CD8-positive, alpha-beta memory T cell (primary cell): ENCODE measurements at regions not wholly inside any gene's neighbourhood (a gene's known extent, or its start where the extent isn't known, plus 50 kb on each side); places are given as distances from the start of the nearest gene placed in this dataset.
"Not testable (repeated sequence)": the region's sequence is repeated elsewhere in the genome, so short reads cannot be mapped to it uniquely, and the experiment has no call there.

Experiments
- CTCF ChIA-PET: fragments of 350-600 bp; sonication (Branson Sonifier 250); formaldehyde crosslinking; loops from one replicate; lab custom pipeline; 2021; ENCODE audit warnings: antibody characterized with exemption; lab: Charles Lee
- POLR2A ChIA-PET: fragments of 350-600 bp; sonication (Branson Sonifier 250); formaldehyde crosslinking; loops from one replicate; lab custom pipeline; 2021; ENCODE audit warnings: antibody characterized with exemption; lab: Charles Lee
- DNase-seq, 5 donors: peaks; one replicate each; pipeline versions ENCODE4 v3.0.0 to v3.0.0-alpha.2; 2020 to 2022; ENCODE audit warnings: mixed read lengths in 1 of 5
- H3K27ac ChIP-seq: one replicate; pipeline ENCODE4 v1.7.0; 2013; ENCODE audit warnings: low read depth, mild to moderate bottlenecking, low read length, moderate library complexity
- H3K27me3 ChIP-seq: 2 replicates; pipeline ENCODE4 v1.7.0; 2013; ENCODE audit warnings: low read length, mild to moderate bottlenecking; ENCODE audit not compliant: insufficient read depth, poor library complexity, severe bottlenecking
- H3K36me3 ChIP-seq: 2 replicates; pipeline ENCODE4 v1.7.0; 2013; ENCODE audit warnings: mild to moderate bottlenecking, low read length, moderate library complexity; ENCODE audit not compliant: insufficient read depth
- H3K4me1 ChIP-seq: 2 replicates; pipeline ENCODE4 v1.7.0; 2013; ENCODE audit warnings: mild to moderate bottlenecking, low read length, moderate library complexity; ENCODE audit not compliant: insufficient read depth
- H3K4me3 ChIP-seq: 2 replicates; pipeline ENCODE4 v1.7.0; 2013; ENCODE audit warnings: mild to moderate bottlenecking, low read length
- H3K9me3 ChIP-seq: 2 replicates; pipeline ENCODE4 v1.7.0; 2013; ENCODE audit warnings: mild to moderate bottlenecking, low read length
- H3K27ac Mint-ChIP-seq, 8 donors: one replicate each; pipeline ENCODE4 v1.8.0; 2020 to 2021; ENCODE audit warnings: mixed read lengths in 8 of 8, mild to moderate bottlenecking in 6 of 8, inconsistent platforms in 3 of 8, moderate library complexity in 3 of 8
- H3K27me3 Mint-ChIP-seq, 2 donors: one replicate each; pipeline ENCODE4 v1.8.0; 2020 to 2021; ENCODE audit warnings: mixed read lengths in 2 of 2, mild to moderate bottlenecking in 1 of 2, moderate library complexity in 1 of 2
- H3K36me3 Mint-ChIP-seq, 3 donors: one replicate each; pipeline ENCODE4 v1.8.0; 2020 to 2021; ENCODE audit warnings: mixed read lengths in 3 of 3, inconsistent platforms in 1 of 3, mild to moderate bottlenecking in 1 of 3
- H3K4me1 Mint-ChIP-seq, 3 donors: one replicate each; pipeline ENCODE4 v1.8.0; 2020 to 2021; ENCODE audit warnings: mixed read lengths in 3 of 3, inconsistent platforms in 1 of 3, mild to moderate bottlenecking in 1 of 3
- H3K4me3 Mint-ChIP-seq, 7 donors: one replicate each; pipeline ENCODE4 v1.8.0; 2020 to 2021; ENCODE audit warnings: mixed read lengths in 7 of 7, mild to moderate bottlenecking in 6 of 7, moderate library complexity in 4 of 7, inconsistent platforms in 2 of 7
- H3K9me3 Mint-ChIP-seq, 5 donors: one replicate each; pipeline ENCODE4 v1.8.0; 2020 to 2022; ENCODE audit warnings: mixed read lengths in 5 of 5, mild to moderate bottlenecking in 3 of 5, moderate library complexity in 2 of 5, inconsistent platforms in 1 of 5

DNA sequence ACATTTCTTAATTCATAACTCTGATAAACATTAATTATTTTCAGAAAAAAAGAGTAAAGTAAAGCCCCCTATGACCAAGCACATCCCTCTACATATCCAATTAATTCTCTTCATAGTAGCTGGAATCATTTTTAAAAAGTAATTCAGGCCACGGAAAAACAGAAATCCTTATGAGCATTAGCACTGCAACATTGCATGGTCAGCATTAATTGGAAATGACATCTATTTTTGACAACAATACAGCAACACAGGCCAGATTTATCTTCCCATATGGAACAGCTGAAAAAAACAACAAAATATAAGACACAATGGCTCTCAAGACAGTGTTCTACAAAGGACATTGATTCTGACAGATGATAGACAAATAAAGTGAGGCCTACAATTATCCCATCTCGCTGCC is 236.6 kb downstream of the TMA16 start:
- H3K27ac ChIP-seq, result no peak overlapping the region
- H3K9me3 ChIP-seq, result no peaks in the 10 kb centered on the region
- Mint-ChIP-seq H3K36me3 (no peaks in the 10 kb centered on the region), H3K4me1 (no peaks in the 10 kb centered on the region), H3K4me3 (no peak overlapping the region), H3K27ac (no peak overlapping the region), H3K9me3 (peaks cover 0 to 3% (median 2%) of the 10 kb centered on the region in 5 donors), H3K27me3 (peaks cover 2 to 6% of the 10 kb centered on the region in 2 donors)
- ChIA-PET POLR2A (no interaction called here), CTCF (no interaction called here)
- no peak overlapping the region for H3K4me3 ChIP-seq
- DNase-seq, result no peak
- no peaks in the 10 kb centered on the region for H3K27me3 ChIP-seq
- no peaks in the 10 kb centered on the region for H3K4me1 ChIP-seq
- no peaks in the 10 kb centered on the region for H3K36me3 ChIP-seq

- Mint-ChIP-seq H3K4me1 (no peaks in the 10 kb centered on the region), H3K27ac (no peak overlapping the region), H3K27me3 (peaks cover 2 to 6% of the 10 kb centered on the region in 2 donors), H3K9me3 (peaks cover 0 to 3% (median 0%) of the 10 kb centered on the region in 5 donors), H3K36me3 (no peaks in the 10 kb centered on the region), H3K4me3 (no peak overlapping the region)
- no peaks in the 10 kb centered on the region for H3K27me3 ChIP-seq
- H3K9me3 ChIP-seq, result no peaks in the 10 kb centered on the region
- POLR2A ChIA-PET, result no interaction called here
- H3K4me1 ChIP-seq, result no peaks in the 10 kb centered on the region
- H3K4me3 ChIP-seq, result no peak overlapping the region
- no peaks in the 10 kb centered on the region for H3K36me3 ChIP-seq
- CTCF ChIA-PET, result no interaction called here
- no peak overlapping the region for H3K27ac ChIP-seq
- no peak for DNase-seq
These were observed 238.0 kb downstream of the TMA16 start for GRCh38 chr4:163732473-163732872.

DNA sequence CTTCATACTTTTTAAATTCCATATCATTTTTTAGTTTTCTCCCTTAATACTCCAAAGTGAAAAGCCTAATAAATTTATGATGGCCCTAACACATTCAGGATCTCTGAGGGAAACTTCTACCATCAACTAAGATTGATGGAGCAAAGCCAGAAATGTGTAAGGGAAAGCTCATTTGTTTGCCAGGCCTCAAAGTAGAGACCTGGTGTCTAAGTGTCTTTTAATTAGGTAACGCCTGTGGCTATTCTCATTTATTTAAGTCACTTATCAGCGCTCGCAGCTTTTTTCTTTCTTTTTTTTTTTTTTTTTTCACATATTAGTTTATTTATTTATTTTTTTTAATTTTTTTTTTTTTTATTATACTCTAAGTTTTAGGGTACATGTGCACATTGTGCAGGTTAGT is 242.4 kb downstream of the TMA16 start:
- no peaks in the 10 kb centered on the region for H3K27me3 ChIP-seq
- Mint-ChIP-seq H3K27me3 (peaks cover 1 to 3% of the 10 kb centered on the region in 2 donors), H3K27ac (no peak overlapping the region), H3K4me3 (no peak overlapping the region), H3K36me3 (no peaks in the 10 kb centered on the region), H3K9me3 (no peaks in the 10 kb centered on the region), H3K4me1 (no peaks in the 10 kb centered on the region)
- H3K9me3 ChIP-seq, result no peaks in the 10 kb centered on the region
- DNase-seq, result no peak
- no peak overlapping the region for H3K4me3 ChIP-seq
- CTCF ChIA-PET, result no interaction called here
- no peak overlapping the region for H3K27ac ChIP-seq
- H3K36me3 ChIP-seq, result no peaks in the 10 kb centered on the region
- POLR2A ChIA-PET, result no interaction called here
- H3K4me1 ChIP-seq, result no peaks in the 10 kb centered on the region

DNA sequence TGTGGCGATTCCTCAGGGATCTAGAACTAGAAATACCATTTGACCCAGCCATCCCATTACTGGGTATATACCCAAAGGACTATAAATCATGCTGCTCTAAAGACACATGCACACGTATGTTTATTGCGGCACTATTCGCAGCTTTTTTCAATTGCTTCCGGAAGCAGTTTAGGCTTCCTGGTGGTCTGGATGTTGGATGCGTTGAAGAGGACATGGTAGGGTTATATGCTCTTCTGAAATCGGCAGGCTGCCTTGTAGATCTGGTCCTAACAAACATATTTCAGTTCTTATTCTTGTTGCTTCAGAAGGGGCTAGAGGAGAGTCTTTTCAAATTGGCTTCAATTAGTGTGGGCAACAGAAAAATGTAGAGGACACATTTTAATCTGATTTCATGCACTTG is 243.4 kb downstream of the TMA16 start:
- H3K27me3 ChIP-seq, H3K9me3 Mint-ChIP-seq, H3K4me3 ChIP-seq, H3K36me3 ChIP-seq, H3K27ac ChIP-seq, H3K4me1 Mint-ChIP-seq, H3K27ac Mint-ChIP-seq, H3K36me3 Mint-ChIP-seq, H3K27me3 Mint-ChIP-seq, H3K4me3 Mint-ChIP-seq, H3K9me3 ChIP-seq, CTCF ChIA-PET, H3K4me1 ChIP-seq, DNase-seq, POLR2A ChIA-PET: not testable (repeated sequence)

GRCh38 chr4:163738521-163738920 is 244.0 kb downstream of the TMA16 start:
- Histone ChIP-seq H3K4me1 (no peaks in the 10 kb centered on the region), H3K27me3 (no peaks in the 10 kb centered on the region), H3K4me3 (no peak overlapping the region), H3K9me3 (no peaks in the 10 kb centered on the region), H3K36me3 (no peaks in the 10 kb centered on the region), H3K27ac (no peak overlapping the region)
- H3K36me3 Mint-ChIP-seq, result no peaks in the 10 kb centered on the region
- ChIA-PET CTCF (no interaction called here), POLR2A (no interaction called here)
- H3K4me1 Mint-ChIP-seq, result no peaks in the 10 kb centered on the region
- H3K9me3 Mint-ChIP-seq, result no peaks in the 10 kb centered on the region
- no peak overlapping the region for H3K27ac Mint-ChIP-seq
- DNase-seq, result no peak
- H3K4me3 Mint-ChIP-seq, result no peak overlapping the region
- peaks cover 0 to 1% of the 10 kb centered on the region in 2 donors for H3K27me3 Mint-ChIP-seq

DNA sequence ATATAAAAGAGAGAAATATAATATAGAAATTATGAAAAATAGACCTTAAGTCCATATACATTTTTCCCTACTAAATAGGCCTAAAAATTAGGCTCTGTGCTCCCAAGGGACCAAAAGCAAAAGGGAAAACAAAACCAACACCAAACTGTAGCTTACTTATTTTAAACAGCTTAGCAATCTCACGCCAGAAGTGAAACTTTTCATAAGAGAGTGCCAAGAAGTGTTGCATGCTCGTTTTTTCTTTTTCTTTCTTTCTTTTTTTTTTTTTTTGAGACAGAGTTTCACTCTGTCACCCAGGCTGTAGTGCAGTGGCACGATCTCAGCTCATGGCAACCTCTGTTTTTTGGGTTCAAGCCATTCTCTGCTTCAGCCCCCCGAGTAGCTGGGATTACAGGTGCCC is 250.4 kb downstream of the TMA16 start:
- ChIA-PET CTCF (interaction anchor here (1.1 kb wide), 1 partner anchor 11 kb away, joined by 3 read pairs; no protein-coding TSS in a partner anchor), POLR2A (no interaction called here)
- Histone ChIP-seq H3K9me3 (no peaks in the 10 kb centered on the region), H3K4me1 (no peaks in the 10 kb centered on the region), H3K27ac (no peak overlapping the region), H3K36me3 (no peaks in the 10 kb centered on the region), H3K27me3 (no peaks in the 10 kb centered on the region), H3K4me3 (no peak overlapping the region)
- H3K27ac Mint-ChIP-seq, result no peak overlapping the region
- H3K4me1 Mint-ChIP-seq, result no peaks in the 10 kb centered on the region
- H3K9me3 Mint-ChIP-seq, result peaks cover 0 to 2% (median 0%) of the 10 kb centered on the region in 5 donors
- no peaks in the 10 kb centered on the region for H3K36me3 Mint-ChIP-seq
- peaks cover 3 to 4% of the 10 kb centered on the region in 2 donors for H3K27me3 Mint-ChIP-seq
- no peak for DNase-seq
- H3K4me3 Mint-ChIP-seq, result no peak overlapping the region

DNA sequence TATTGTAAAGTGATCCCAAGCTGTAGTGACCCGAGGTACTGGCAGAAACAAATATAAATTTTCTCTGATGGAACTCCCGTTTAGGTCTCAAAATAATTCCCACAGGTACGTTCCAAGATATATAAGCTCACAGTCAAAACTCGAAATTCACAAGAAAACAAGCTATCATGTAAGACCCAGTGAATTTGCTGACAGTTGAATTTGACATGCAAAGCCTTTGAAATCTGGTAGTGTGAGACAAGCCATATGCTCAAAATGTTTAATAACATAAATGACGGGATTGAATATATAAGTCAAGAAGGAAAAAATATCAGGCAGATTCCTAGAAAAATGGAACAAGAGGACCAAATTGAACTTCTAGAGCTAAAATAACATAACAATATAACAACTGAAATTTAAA is 252.8 kb downstream of the TMA16 start:
- Histone ChIP-seq H3K4me1 (no peaks in the 10 kb centered on the region), H3K4me3 (no peak overlapping the region), H3K36me3 (no peaks in the 10 kb centered on the region), H3K27ac (no peak overlapping the region), H3K27me3 (no peaks in the 10 kb centered on the region), H3K9me3 (no peaks in the 10 kb centered on the region)
- CTCF ChIA-PET, result interaction anchor here (1.4 kb wide), 1 partner anchor 985 kb away, joined by 3 read pairs; no protein-coding TSS in a partner anchor
- Mint-ChIP-seq H3K4me3 (no peak overlapping the region), H3K4me1 (no peaks in the 10 kb centered on the region), H3K9me3 (peaks cover 0 to 2% (median 0%) of the 10 kb centered on the region in 5 donors), H3K27me3 (peaks cover 3% of the 10 kb centered on the region in 2 donors), H3K36me3 (no peaks in the 10 kb centered on the region), H3K27ac (no peak overlapping the region)
- POLR2A ChIA-PET, result no interaction called here
- no peak for DNase-seq

GRCh38 chr4:163747886-163748285 is 253.4 kb downstream of the TMA16 start:
- Histone ChIP-seq H3K4me1 (no peaks in the 10 kb centered on the region), H3K4me3 (no peak overlapping the region), H3K27ac (no peak overlapping the region), H3K36me3 (no peaks in the 10 kb centered on the region), H3K27me3 (no peaks in the 10 kb centered on the region), H3K9me3 (no peaks in the 10 kb centered on the region)
- H3K36me3 Mint-ChIP-seq, result no peaks in the 10 kb centered on the region
- no peak overlapping the region for H3K27ac Mint-ChIP-seq
- ChIA-PET POLR2A (no interaction called here), CTCF (interaction anchor here (0.7 to 1.4 kb wide), 2 partner anchors 9 to 985 kb away, joined by 3 read pairs; no protein-coding TSS in a partner anchor)
- H3K27me3 Mint-ChIP-seq, result peaks cover 3% of the 10 kb centered on the region in 2 donors
- no peak for DNase-seq
- H3K9me3 Mint-ChIP-seq, result peaks cover 0 to 2% (median 0%) of the 10 kb centered on the region in 5 donors
- H3K4me1 Mint-ChIP-seq, result no peaks in the 10 kb centered on the region
- H3K4me3 Mint-ChIP-seq, result no peak overlapping the region
